HG03045 (cell line): ENCODE measurements at regions not wholly inside any gene's neighbourhood (a gene's known extent, or its start where the extent isn't known, plus 50 kb on each side); places are given as distances from the start of the nearest gene placed in this dataset.
"Not testable (repeated sequence)": the region's sequence is repeated elsewhere in the genome, so short reads cannot be mapped to it uniquely, and the experiment has no call there.

ENCODE experiments used
- ATAC-seq: cut with Tn5 transposase; IDR thresholded peaks from one replicate; pipeline ENCODE4 v1.9.1; 2021; ENCODE audit warnings: mild to moderate bottlenecking, moderate library complexity; ENCODE audit not compliant: unreplicated experiment

GRCh38 chr12:93078577-93078976 lies 149.5 kb upstream of the EEA1 start:
- ATAC-seq = no peak

- ATAC-seq = no peak
Observed at GRCh38 chr12:93079271-93079670, 150.2 kb upstream of the EEA1 start.

GRCh38 chr12:93079976-93080375 lies 150.9 kb upstream of the EEA1 start:
- ATAC-seq = no peak

- no peak for ATAC-seq
Observed at GRCh38 chr12:93080452-93080851, 151.4 kb upstream of the EEA1 start.

DNA sequence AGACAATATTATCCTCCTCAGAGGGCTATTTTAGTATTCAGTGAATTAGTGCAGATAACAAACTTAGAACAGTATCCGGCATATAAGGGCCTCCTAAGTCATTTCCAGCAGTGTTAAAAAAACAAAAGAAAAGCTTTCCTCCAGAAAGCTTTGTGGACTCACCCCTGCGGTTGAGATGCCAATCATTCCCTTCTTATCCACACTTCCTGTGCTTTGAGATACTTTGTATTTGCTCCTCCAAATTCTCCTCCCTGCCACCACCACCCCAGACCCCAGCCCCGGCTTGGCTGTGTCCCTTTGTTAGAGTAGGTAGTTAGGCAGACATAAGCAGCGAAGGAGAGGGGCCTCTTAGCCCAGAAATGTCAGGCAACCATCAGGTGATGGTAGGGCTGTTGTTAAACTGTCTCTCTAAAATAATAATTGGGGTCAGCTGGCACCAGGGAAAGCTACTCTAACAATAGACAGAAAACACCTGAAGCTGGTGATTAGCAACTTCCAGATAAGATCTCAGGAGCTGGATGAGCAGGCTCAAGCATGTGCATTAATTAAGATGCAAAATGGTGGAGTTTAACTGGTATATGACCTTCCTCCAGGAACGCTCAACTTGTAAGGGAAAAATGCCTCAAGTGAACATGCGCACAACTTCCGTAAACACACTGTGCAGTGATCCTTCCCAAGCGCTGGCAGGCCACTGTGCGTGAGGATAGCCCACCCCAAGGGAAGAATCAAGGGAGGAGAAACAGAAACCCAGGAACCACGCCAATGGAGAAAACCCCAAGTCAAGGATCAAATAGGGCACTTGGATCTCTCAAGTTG lies 152.1 kb upstream of the EEA1 start:
- ATAC-seq = no peak

DNA sequence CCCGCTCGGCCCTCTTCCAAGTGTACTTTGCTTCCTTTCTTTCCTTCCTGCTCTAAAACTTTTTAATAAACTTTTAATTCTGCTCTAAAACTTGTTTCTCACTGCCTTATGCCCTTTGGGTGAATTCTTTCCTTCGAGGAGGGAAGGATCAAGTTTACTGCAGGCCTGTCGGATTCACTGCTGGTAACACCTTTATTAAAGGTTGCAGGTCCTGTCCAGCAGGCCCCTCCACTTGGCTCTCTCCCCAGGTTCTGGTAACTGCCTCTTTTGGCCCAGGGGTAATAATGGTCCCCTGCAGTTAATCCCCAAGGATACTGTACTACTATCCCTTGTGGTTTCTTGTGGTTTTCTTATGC lies 152.7 kb upstream of the EEA1 start:
- no peak for ATAC-seq

GRCh38 chr12:93085383-93086287 lies 156.5 kb upstream of the EEA1 start:
- no peak for ATAC-seq

- ATAC-seq = no peak
Observed at GRCh38 chr12:93086288-93086727, 157.2 kb upstream of the EEA1 start.

DNA sequence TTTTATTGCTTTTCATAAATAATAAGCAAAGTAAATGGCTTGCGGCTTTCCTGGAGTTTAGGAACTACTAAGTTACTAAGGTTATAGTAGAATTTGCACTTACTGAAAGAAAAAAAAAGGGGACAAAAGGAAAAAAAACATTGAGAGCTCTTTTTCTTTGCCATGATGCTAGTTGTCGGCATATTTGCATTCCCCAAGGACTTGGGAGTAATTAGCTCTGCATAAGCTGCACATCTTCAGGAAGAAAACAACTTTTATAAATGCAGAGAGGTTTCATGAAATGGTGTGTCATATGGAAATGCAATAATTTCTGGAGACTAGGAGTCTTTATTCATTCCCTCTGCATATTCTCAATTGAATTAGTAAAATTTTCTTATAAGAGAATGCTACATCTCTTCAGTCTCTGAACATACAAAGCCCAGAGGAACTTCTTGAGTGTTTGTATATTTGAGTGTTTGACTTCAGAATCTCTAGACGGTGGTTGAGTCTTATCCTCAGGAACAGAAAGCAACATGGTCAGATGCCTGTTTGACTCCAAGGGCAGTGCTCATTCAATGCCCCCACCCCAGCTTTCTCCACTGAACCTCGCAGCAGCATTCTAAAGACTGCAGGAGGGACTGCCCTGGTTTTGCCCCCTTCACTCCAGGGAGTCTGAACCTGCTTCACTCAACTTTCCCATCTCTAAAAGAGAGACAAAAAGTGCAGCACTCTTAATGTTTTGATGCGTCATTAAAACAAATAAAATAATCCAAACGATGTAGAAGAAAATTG lies 158.9 kb upstream of the EEA1 start:
- no peak for ATAC-seq

- ATAC-seq = no peak
Observed at GRCh38 chr12:93089805-93090569, 160.9 kb upstream of the EEA1 start.

DNA sequence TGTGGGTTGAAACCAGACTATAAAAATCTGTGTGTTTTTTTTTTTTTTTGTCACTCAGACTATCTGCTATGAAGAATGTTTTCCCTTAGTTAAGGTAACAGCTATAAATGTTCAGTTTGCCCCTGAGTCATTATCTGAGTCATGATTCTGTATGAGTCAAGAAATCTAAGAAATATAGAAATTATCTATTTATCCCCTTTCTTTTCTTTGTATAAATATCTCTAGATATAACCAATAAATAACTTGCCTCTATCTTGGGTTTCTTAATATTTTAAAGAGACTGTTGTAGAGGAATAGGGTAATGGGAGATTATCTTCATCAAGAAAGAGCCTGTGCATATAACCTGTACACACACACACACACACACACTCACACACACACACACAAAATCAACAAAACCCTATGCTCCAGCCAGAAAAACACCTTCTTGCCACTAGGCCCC lies 161.7 kb upstream of the EEA1 start:
- ATAC-seq = no peak

DNA sequence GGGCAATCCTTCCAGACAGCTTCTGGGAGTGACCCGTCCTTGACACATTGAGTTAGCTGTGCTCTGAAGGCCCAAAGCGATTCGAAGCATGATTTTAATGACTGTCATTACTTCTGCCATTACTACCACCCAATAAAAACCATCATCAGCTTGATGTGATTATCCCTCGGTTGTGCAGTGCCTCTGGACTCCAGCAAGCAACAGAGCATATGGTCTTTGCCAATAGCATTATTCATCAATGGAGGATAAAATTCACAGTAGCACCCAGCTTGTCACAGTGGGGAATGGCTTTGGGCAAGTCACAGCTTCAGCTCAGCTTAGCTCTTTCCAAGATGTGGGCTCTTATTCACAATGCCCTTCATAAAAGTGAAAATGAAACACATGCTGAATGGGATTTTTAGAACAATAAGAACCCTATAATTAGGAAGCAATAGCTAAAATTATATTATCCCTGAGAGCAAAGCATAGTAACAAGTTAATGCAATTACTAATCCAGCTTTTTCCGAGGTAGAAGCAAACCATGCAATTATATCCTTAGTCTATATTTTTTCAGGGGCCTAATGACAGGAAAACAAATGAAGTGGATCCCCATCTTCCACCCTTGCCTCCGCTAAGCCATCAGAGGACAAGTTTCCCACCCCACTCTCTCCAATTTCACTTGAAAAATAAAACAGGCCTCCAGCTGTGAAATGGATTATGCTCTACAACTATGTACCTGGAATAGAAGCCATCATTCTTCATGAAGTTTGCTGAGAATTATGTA lies 163.0 kb upstream of the EEA1 start:
- ATAC-seq = no peak

DNA sequence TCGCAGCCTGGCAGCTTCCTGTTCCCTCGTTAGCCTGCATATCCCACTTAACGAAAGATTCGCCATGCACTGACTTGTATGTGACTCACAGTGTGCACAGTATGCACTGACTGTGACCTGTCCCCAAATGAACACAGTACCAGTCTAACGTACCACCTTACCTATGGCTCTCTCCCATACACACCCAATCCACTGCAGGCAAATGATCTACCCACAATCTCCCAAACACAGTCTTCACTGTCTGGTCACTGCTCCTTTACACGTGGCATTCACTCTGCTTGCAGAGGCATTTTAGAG lies 163.5 kb upstream of the EEA1 start:
- ATAC-seq = no peak

DNA sequence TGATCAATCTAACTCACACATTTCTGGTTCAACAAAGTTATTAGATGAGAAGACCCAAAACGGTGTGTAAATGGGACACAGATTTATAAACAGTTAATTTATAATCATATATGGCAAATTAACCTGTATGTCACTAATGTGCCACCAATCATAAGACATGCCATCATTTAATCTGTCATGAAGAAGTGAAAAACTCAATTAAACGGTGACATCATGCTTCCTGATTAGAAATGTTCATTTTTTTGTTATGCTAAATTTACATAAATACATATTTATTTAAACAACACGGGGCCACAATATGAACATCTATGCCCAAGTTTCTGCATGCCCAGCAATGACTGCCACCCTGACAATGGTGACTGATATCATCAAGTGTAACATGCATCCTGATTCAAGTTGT lies 164.1 kb upstream of the EEA1 start:
- ATAC-seq = no peak

- ATAC-seq = not testable (repeated sequence)
Observed at GRCh38 chr12:93094222-93094621, 165.1 kb upstream of the EEA1 start.

DNA sequence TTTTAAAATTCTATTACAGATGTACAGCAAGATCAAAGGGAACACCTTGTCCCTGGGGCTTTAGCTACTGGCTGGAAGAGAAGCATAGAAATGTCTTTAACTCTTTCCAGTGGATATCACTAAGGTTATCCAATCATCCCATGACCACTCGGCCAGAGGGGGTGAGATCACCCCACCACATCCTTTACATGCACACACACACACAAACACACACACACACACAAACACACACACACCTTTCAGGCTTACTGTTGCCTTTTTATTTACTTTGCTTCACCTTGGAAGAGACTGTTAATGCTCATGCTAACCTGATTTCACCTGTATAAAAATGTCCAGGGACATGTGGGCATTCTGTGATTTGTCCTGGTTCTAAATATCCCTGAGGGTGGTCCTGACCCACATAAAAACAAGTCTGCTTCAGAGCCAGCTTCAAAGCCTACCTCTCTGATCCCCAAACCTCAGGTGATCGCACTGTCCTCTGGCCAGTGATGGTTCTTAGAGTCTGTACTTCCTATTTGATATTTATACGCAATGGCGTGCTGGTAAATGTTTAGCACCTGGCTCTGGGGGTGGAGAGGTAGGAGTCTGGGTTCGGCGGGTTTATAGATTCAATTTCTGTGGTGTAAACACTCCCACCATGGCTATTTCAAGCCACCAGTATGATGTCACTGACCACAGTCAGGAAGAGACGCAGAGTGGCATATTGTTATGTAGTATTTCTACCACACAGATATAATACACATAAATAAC lies 166.1 kb upstream of the EEA1 start:
- peak; percentile 90 for ATAC-seq

DNA sequence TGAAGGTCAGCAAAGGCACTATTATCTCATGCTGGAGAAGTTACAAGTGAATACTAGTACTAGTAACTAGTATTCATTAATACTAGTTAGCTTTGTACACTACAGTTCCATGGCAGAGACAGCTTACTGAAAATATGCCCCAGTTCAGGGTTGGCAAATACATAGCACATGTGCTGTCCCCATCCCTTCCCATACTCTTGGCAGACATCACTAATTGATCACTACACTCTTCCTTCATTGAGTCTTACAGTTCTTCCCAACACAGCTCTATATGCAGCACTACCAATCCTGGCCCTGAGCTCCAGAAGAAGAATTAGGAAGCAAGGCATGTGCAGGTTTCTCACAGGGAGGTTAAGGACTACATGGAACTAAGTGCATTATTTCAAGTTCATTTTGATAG lies 168.3 kb upstream of the EEA1 start:
- ATAC-seq = no peak

DNA sequence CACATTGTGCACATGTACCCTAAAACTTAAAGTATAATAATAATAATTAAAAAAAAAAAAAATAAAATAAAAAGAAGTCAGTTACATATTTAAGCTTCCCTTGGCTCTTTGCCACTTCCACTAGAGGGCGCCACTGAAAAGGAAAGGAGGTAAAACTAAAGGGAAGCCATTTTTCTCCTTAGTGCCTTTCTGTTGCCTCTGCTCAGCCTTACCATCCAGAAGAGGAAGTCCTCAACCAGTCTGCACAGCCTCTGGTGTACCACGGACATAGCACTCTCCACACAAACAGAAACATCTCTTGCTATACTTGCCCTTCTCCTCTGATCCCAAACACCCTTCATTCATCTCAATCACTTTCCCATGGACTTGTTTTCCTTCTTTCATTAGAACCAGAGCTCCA lies 169.0 kb upstream of the EEA1 start:
- no peak for ATAC-seq

- ATAC-seq = no peak
Observed at GRCh38 chr12:93099792-93100191, 170.7 kb upstream of the EEA1 start.
